Left lung (tissue), 4 donors: ENCODE measurements at regions not wholly inside any gene's neighbourhood (a gene's known extent, or its start where the extent isn't known, plus 50 kb on each side); places are given as distances from the start of the nearest gene placed in this dataset.

Source experiments
- ATAC-seq: fragments of 200-7000 bp; cut with Tn5 transposase; one replicate; pipeline ENCODE4 v1.9.1; 2020; ENCODE audit warnings: moderate library complexity
- DNase-seq, 4 donors: peaks; one replicate each; pipeline ENCODE4 v3.0.0-alpha.2; 2013 to 2020
- H3K27ac ChIP-seq, 2 donors: fragments of 200-600 bp; sonication (generic) in 1 of 2; one replicate each; pipeline versions ENCODE4 v1.5.0 to v1.8.0; 2020 to 2021
- H3K27me3 ChIP-seq, 2 donors: fragments of 200-600 bp; sonication (generic) in 1 of 2; one replicate each; pipeline versions ENCODE4 v1.5.0 to v1.8.0; 2020 to 2021
- H3K36me3 ChIP-seq, 2 donors: fragments of 200-600 bp; sonication (generic) in 1 of 2; one replicate each; pipeline versions ENCODE4 v1.5.0 to v1.8.0; 2020 to 2021
- H3K4me1 ChIP-seq, 2 donors: fragments of 200-600 bp; one replicate each; pipeline ENCODE4 v1.8.0; 2021
- H3K4me3 ChIP-seq, 2 donors: fragments of 200-600 bp; sonication (generic) in 1 of 2; one replicate each; pipeline versions ENCODE4 v1.5.0 to v1.8.0; 2020 to 2021; ENCODE audit warnings: mild to moderate bottlenecking in 1 of 2
- H3K9me3 ChIP-seq, 2 donors: fragments of 200-600 bp; sonication (generic) in 1 of 2; one replicate each; pipeline versions ENCODE4 v1.5.0 to v1.8.0; 2020 to 2021
- intact Hi-C, 2 donors: fragments of 100-400 bp; cut with DNase I; formaldehyde crosslinking; loops; one replicate each; pipeline versions ENCODE4 v1.11.2 to v1.14.2; 2022
- TF ChIP-seq, protein P1 (sequence below), 2 donors: fragments of 200-600 bp; sonication (generic) in 1 of 2; IDR thresholded peaks; one replicate each; pipeline versions ENCODE4 v1.5.0 to v1.8.0; 2021; ENCODE audit warnings: antibody characterized with exemption in 2 of 2
- donor health status: DM: no; HTN: yes; CAD: no.
- donor health status: DM: no; HTN: no; CAD: no.

DNA sequence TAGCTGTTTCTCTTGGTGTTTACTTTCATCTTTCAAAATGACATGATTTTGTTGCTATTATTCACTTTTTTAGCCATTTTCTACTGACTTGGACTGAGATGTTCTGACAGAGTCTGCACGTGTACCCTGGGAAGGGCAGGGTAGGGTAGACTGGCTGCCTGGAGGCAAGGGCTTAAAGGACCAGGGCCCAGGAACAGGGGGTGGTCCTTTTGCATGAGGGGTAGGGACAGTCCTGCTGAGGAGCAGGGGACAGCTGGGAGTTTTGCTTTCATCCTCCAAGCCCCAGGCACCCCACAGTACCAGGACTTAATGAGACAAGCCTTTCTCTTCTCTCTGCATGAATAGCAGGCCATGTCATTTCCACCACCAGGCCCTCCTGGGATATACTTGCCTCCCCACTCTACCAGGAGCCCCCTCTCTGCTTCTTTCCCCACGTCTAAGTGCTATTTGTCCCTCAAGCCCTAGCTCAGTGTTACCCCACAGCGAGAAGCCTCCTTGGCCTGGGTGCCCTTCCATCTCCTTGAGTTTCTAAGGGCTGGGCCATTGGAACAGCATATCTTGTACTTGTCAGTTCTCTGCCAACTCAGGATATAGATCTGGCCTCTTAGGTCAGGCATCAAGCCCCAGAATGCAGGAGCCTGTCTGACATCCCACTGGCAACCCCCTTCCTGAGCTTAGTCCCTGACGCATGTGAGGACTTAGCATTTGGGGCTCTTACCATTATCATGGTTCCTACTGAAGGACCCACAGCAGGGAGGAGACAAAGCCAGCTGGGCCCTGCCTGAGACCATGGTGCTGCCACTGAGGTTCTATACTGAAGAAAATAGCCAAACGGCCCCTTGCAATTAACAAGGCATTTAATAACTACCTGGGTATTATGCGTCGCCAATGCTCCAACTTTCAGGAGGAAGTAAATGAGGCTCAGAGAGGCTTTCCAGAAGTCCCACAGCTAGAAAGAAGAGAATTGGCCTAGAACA, 78.4 kb upstream of the UNC5B start:
- Histone ChIP-seq H3K9me3 (no peaks in the 10 kb centered on the region), H3K36me3 (no peaks in the 10 kb centered on the region), H3K4me3 (no peak overlapping the region), H3K4me1 (no peaks in the 10 kb centered on the region), H3K27me3 (peaks cover 0 to 21% of the 10 kb centered on the region in 2 donors), H3K27ac (no peak overlapping the region)
- ATAC-seq: no peak
- DNase-seq: no peak
- intact Hi-C loops: no loop called here
- TF ChIP-seq, protein P1, sequence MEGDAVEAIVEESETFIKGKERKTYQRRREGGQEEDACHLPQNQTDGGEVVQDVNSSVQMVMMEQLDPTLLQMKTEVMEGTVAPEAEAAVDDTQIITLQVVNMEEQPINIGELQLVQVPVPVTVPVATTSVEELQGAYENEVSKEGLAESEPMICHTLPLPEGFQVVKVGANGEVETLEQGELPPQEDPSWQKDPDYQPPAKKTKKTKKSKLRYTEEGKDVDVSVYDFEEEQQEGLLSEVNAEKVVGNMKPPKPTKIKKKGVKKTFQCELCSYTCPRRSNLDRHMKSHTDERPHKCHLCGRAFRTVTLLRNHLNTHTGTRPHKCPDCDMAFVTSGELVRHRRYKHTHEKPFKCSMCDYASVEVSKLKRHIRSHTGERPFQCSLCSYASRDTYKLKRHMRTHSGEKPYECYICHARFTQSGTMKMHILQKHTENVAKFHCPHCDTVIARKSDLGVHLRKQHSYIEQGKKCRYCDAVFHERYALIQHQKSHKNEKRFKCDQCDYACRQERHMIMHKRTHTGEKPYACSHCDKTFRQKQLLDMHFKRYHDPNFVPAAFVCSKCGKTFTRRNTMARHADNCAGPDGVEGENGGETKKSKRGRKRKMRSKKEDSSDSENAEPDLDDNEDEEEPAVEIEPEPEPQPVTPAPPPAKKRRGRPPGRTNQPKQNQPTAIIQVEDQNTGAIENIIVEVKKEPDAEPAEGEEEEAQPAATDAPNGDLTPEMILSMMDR (IDR thresholded peaks at IDR 0.05): no peak

DNA sequence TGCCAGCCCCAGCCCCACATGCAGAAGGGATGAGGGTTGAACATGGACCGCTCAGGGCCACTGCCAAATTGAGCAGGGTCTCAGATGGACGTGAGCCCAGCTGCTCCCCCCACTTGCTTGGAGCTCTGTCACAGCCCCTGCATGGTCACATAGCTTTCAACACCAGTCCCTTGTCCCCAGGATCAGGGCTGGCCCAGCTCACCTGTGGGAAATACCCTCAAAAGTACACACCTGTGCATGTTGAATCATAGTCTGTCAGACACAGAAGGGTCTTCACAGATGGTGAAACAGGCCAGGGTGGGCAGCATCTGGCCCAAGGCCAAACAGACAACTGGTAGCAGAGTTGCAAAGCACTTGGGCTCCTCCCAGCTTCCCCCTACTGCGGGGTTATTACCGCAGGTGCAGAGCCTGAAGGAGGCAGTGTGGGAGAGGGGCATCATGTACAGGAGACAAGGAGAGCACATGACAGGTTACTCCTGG, 77.6 kb upstream of the UNC5B start:
- peaks cover 0 to 22% of the 10 kb centered on the region in 2 donors for H3K27me3 ChIP-seq
- no peaks in the 10 kb centered on the region for H3K4me1 ChIP-seq
- intact Hi-C loops: no loop called here
- DNase-seq (no peak), ATAC-seq (no peak)
- H3K27ac ChIP-seq: no peak overlapping the region
- no peaks in the 10 kb centered on the region for H3K36me3 ChIP-seq
- TF ChIP-seq, protein P1 (IDR thresholded peaks at IDR 0.05): no peak
- no peaks in the 10 kb centered on the region for H3K9me3 ChIP-seq
- no peak overlapping the region for H3K4me3 ChIP-seq

DNA sequence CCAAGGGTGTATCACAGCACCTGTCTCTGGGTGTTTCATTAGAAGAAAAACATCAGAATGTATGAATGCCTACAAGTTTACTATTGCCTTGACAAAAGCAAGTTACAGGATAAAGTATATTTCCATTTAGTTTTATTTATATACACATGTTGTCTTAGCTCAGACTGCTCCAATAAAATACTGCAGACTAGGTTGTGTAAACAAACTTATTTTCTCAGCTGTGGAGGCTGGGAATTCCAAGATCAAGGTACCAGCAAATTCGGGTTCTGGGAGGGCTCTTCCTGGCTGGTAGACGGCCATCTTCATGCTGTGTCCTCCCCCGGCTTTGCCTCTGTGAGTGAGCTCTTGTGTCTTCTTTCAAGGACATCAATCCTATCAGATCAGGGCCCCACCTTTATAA, 77.1 kb upstream of the UNC5B start:
- no peak overlapping the region for H3K4me3 ChIP-seq
- DNase-seq (no peak), ATAC-seq (no peak)
- peaks cover 0 to 22% of the 10 kb centered on the region in 2 donors for H3K27me3 ChIP-seq
- H3K9me3 ChIP-seq: no peaks in the 10 kb centered on the region
- H3K27ac ChIP-seq: no peak overlapping the region
- TF ChIP-seq, protein P1 (IDR thresholded peaks at IDR 0.05): no peak
- no peaks in the 10 kb centered on the region for H3K36me3 ChIP-seq
- no peaks in the 10 kb centered on the region for H3K4me1 ChIP-seq
- intact Hi-C loops: no loop called here

DNA sequence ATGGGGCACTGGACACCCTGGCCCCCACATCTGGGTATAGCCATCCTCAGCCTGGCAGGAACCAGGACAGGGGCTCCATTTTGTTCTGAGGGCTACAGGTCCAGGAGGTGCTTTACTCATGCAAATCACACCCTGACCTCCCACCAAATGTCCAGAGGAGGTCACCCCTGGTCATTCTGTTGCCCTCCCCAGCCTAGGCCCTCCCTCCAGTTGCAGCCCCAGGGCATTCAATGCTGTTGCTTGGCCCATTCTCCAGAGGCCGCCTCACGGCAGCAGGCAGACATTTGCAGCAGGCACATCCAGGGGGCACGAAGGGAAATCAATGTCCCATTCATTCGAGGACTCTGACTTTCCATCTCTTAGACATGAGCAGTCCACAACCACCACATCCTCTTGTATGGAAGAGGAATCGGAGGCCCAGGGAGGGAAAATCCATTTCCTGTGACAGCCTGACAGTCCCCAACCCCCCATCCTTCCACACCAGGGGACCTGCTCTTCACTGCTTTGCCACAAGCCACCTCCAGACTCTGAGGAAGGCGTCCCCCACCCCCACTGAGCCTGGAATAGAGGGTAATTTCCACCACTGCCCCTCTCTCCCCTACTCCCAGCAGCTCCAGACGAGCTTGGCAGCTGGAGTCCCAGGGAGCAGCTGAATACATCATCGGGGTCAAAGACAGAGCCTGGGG, 76.2 kb upstream of the UNC5B start:
- Histone ChIP-seq H3K27me3 (peaks cover 0 to 22% of the 10 kb centered on the region in 2 donors), H3K4me1 (no peaks in the 10 kb centered on the region), H3K36me3 (no peaks in the 10 kb centered on the region), H3K4me3 (no peak overlapping the region), H3K27ac (no peak overlapping the region), H3K9me3 (no peaks in the 10 kb centered on the region)
- intact Hi-C loops: no loop called here
- TF ChIP-seq, protein P1 (IDR thresholded peaks at IDR 0.05): no peak
- ATAC-seq: no peak
- no peak for DNase-seq

DNA sequence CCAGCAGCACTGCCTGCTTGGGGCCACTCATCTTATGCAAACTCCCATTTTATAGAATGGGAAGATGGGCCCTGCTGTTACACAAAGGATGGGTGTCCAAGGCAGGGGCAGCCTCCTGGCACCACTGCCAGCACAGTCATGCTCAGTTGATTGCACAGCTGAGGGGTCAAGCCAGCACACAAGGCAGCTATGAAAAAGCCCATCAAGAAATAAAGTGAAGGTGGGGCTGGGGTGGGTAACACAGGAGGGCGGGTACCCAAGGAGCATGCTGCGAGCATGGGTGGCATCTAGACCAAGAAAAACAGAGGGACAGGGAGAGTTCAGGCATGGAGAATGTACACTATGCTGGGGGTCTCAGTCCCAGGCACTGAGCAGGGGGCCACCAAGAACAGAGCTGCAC, 74.7 kb upstream of the UNC5B start:
- intact Hi-C loops: no loop called here
- Histone ChIP-seq H3K27ac (no peak overlapping the region), H3K9me3 (no peaks in the 10 kb centered on the region), H3K27me3 (peaks cover 0 to 22% of the 10 kb centered on the region in 2 donors), H3K4me3 (no peak overlapping the region), H3K4me1 (no peaks in the 10 kb centered on the region), H3K36me3 (no peaks in the 10 kb centered on the region)
- TF ChIP-seq, protein P1 (IDR thresholded peaks at IDR 0.05): no peak
- ATAC-seq: no peak
- no peak for DNase-seq
